ENCODE measurements at regions not wholly inside any gene's neighbourhood (a gene's known extent, or its start where the extent isn't known, plus 50 kb on each side); places are given as distances from the start of the nearest gene placed in this dataset.

GRCh38 chr21:14844001-14844400 lies 220.8 kb downstream of the NRIP1 start:
- H3K9me3 Mint-ChIP-seq, result peaks cover 41% of the 10 kb centered on the region
- no peaks in the 10 kb centered on the region for H3K27me3 Mint-ChIP-seq (ENCODE audit: low read depth)
- DNase-seq (ENCODE audit: low spot score in 2 of 2, unreplicated experiment in 2 of 2), result no peak
- no peak overlapping the region for H3K4me3 Mint-ChIP-seq
- H3K4me1 Mint-ChIP-seq, result no peaks in the 10 kb centered on the region
- peaks cover 29% of the 10 kb centered on the region for H3K36me3 Mint-ChIP-seq
- TF ChIP-seq, protein P1, sequence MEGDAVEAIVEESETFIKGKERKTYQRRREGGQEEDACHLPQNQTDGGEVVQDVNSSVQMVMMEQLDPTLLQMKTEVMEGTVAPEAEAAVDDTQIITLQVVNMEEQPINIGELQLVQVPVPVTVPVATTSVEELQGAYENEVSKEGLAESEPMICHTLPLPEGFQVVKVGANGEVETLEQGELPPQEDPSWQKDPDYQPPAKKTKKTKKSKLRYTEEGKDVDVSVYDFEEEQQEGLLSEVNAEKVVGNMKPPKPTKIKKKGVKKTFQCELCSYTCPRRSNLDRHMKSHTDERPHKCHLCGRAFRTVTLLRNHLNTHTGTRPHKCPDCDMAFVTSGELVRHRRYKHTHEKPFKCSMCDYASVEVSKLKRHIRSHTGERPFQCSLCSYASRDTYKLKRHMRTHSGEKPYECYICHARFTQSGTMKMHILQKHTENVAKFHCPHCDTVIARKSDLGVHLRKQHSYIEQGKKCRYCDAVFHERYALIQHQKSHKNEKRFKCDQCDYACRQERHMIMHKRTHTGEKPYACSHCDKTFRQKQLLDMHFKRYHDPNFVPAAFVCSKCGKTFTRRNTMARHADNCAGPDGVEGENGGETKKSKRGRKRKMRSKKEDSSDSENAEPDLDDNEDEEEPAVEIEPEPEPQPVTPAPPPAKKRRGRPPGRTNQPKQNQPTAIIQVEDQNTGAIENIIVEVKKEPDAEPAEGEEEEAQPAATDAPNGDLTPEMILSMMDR (IDR thresholded peaks at IDR 0.05; ENCODE audit: unreplicated experiment), result no peak
- no peak overlapping the region for H3K27ac Mint-ChIP-seq

GRCh38 chr21:14842601-14843000 lies 222.2 kb downstream of the NRIP1 start:
- Mint-ChIP-seq H3K4me1 (no peaks in the 10 kb centered on the region), H3K9me3 (peaks cover 35% of the 10 kb centered on the region), H3K27ac (no peak overlapping the region), H3K27me3 (ENCODE audit: low read depth) (no peaks in the 10 kb centered on the region), H3K36me3 (peaks cover 29% of the 10 kb centered on the region), H3K4me3 (no peak overlapping the region)
- TF ChIP-seq, protein P1 (IDR thresholded peaks at IDR 0.05; ENCODE audit: unreplicated experiment), result no peak
- no peak for DNase-seq (ENCODE audit: low spot score in 2 of 2, unreplicated experiment in 2 of 2)

- Mint-ChIP-seq H3K36me3 (peaks cover 26% of the 10 kb centered on the region), H3K4me1 (no peaks in the 10 kb centered on the region), H3K27me3 (ENCODE audit: low read depth) (no peaks in the 10 kb centered on the region), H3K9me3 (peaks cover 33% of the 10 kb centered on the region), H3K27ac (no peak overlapping the region), H3K4me3 (no peak overlapping the region)
- DNase-seq (ENCODE audit: low spot score in 2 of 2, unreplicated experiment in 2 of 2), result no peak
- TF ChIP-seq, protein P1 (IDR thresholded peaks at IDR 0.05; ENCODE audit: unreplicated experiment), result no peak
Observed at GRCh38 chr21:14841511-14842472, 223.0 kb downstream of the NRIP1 start.

DNA sequence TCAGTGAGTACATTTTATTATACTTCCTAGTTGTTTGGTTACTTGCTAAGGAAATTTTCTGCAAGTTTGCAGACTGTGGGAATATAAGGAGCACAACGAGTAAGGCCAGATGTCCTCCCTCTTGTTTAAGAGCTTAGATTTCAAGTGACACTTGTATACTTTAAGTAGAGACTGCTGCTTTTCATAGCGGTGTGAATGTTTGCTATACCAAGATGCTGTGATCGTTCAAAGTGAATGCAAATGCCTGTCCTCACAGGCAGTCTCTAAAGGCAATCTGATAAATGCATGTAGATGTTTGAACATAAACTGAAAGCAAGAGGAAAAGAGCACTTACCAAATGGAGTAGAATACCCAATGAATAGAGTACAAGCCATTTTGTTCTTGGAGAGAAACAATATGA lies 226.4 kb downstream of the NRIP1 start:
- TF ChIP-seq, protein P1 (IDR thresholded peaks at IDR 0.05; ENCODE audit: unreplicated experiment), result no peak
- Mint-ChIP-seq H3K9me3 (peaks cover 11% of the 10 kb centered on the region), H3K36me3 (peaks cover 12% of the 10 kb centered on the region), H3K4me3 (no peak overlapping the region), H3K27ac (no peak overlapping the region), H3K4me1 (no peaks in the 10 kb centered on the region), H3K27me3 (ENCODE audit: low read depth) (no peaks in the 10 kb centered on the region)
- no peak for DNase-seq (ENCODE audit: low spot score in 2 of 2, unreplicated experiment in 2 of 2)

- no peak overlapping the region for H3K27ac Mint-ChIP-seq
- H3K4me3 Mint-ChIP-seq, result no peak overlapping the region
- DNase-seq (ENCODE audit: low spot score in 2 of 2, unreplicated experiment in 2 of 2), result no peak
- peaks cover 3% of the 10 kb centered on the region for H3K36me3 Mint-ChIP-seq
- TF ChIP-seq, protein P1 (IDR thresholded peaks at IDR 0.05; ENCODE audit: unreplicated experiment), result no peak
- H3K9me3 Mint-ChIP-seq, result peaks cover 5% of the 10 kb centered on the region
- H3K4me1 Mint-ChIP-seq, result no peaks in the 10 kb centered on the region
- H3K27me3 Mint-ChIP-seq (ENCODE audit: low read depth), result no peaks in the 10 kb centered on the region
Observed at GRCh38 chr21:14836950-14837349, 227.8 kb downstream of the NRIP1 start.

Measured in mesothelial cell of epicardium (in vitro differentiated cells).